ENCODE measurements at regions not wholly inside any gene's neighbourhood (a gene's known extent, or its start where the extent isn't known, plus 50 kb on each side); places are given as distances from the start of the nearest gene placed in this dataset.
"Not testable (repeated sequence)": the region's sequence is repeated elsewhere in the genome, so short reads cannot be mapped to it uniquely, and the experiment has no call there.

- not testable (repeated sequence) for DNase-seq (ENCODE audit: low read depth in 2 of 2)
These were observed 318.4 kb downstream of the ZFHX3 start for GRCh38 chr16:72729552-72729951.

GRCh38 chr16:72728516-72728915, 319.4 kb downstream of the ZFHX3 start:
- no peak for DNase-seq (ENCODE audit: low read depth in 2 of 2)

DNA sequence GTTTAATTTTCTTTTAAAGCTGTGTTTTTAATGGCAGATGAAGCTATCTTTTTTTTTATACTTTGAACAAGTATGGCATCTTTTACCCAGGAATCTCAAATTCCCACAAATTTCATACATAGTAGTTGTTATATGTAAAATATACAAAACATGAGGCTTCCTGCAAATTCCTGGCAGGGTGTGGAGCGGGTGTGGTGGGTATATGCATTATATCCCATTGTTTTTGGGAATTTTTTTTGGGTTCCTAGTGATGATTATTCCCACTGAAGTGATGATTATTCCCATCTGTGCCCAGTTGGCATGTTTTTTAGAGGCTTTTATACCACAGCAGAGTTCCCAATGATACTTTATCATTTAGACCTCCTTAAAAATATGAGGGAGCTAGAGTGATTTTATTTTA, 320.4 kb downstream of the ZFHX3 start:
- DNase-seq (ENCODE audit: low read depth in 2 of 2): no peak

DNA sequence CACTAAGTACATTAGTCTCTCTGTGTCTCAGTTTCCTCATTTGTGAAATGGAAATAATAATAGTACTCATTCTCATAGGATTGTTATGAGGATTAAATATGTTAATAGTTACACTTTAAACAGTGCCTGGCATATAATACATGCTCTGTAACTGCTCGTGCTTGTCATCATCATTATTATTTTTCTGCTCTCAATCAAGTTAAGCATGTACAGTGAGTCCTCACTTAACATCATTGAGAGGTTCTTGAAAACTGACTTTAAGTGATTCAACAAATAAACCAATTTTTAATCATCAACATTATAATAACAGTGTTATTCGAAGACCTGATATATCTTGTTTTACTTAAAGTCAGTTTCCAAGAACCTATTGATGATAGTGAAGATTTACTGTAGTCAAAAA, 322.3 kb downstream of the ZFHX3 start:
- DNase-seq (ENCODE audit: low read depth in 2 of 2): no peak

GRCh38 chr16:72723781-72724180, 324.1 kb downstream of the ZFHX3 start:
- DNase-seq (ENCODE audit: low read depth in 2 of 2): no peak

- no peak for DNase-seq (ENCODE audit: low read depth in 2 of 2)
These were observed 325.4 kb downstream of the ZFHX3 start for GRCh38 chr16:72722552-72722951.

- no peak for DNase-seq (ENCODE audit: low read depth in 2 of 2)
These were observed 325.9 kb downstream of the ZFHX3 start for GRCh38 chr16:72721981-72722380.

DNA sequence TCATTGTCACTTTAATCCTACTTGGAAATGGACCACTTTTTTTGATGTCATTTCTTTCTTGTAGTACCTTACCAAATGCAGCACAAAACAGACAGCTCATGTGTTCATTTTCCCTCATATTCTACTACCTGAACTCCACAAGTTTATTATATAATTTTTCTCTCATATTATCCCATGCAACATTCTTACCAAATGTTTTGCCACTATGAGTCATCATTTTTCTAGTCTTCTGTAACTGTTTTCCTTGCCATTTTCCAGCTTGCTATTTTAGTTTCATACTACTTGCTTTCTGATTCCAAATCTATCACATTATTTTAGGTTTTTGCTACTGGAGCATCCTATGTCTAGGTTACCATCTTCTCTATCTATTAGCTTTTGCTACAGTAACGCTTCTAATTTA, 332.7 kb downstream of the ZFHX3 start:
- DNase-seq (ENCODE audit: low read depth in 2 of 2): no peak

- no peak for DNase-seq (ENCODE audit: low read depth in 2 of 2)
These were observed 336.1 kb downstream of the ZFHX3 start for GRCh38 chr16:72711823-72712222.

GRCh38 chr16:72705801-72706200, 342.1 kb downstream of the ZFHX3 start:
- no peak for DNase-seq (ENCODE audit: low read depth in 2 of 2)

DNA sequence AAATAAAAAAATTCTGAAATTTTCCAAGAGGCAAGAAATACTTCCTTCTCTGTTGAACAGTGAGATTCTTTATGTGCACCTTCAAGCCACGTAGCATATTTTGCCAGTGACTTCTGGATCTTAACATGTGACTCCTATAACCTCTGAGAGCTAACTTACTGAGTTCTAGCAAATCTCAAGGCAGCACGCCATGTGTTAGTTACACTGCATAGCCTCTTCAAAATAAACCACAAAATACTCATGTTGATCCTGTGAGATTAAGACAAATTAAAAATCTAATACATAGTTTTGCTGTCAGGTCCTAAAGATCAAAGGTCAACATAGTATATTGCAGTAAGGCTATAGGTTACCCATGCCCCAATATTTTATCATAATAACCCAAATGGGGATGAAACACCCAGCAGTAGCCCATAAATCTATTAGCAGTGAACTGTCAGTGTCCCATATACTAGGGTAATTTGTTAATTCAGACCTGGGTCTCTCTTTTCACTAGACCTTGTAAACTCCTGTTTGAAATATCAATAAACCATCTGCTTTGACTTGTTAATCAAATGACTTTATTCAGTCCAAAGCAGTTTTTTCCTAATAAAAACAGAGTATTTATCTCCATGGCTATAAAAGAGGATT, 343.1 kb downstream of the ZFHX3 start:
- DNase-seq (ENCODE audit: low read depth in 2 of 2): no peak

GRCh38 chr16:72689851-72690250, 358.1 kb downstream of the ZFHX3 start:
- DNase-seq (ENCODE audit: low read depth in 2 of 2): no peak

DNA sequence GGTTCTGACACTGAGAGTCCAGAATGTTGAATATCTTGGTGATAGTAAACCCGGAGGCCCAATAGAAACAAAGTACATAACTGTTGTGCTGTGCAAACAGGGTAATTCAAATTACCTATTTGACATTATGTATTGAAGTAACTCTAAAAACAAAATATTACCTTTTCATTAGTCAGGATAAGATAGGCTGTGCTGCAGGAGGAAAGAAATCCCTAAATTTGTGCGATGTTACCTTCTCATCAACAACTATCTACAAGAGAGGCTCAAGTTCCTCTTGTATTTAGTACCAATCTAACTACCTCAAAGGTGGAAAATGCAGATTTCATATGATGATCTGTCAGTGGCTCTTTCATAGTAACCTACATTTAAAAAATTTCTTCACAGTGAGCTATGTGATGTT, 367.2 kb downstream of the ZFHX3 start:
- DNase-seq (ENCODE audit: low read depth in 2 of 2): no peak

DNA sequence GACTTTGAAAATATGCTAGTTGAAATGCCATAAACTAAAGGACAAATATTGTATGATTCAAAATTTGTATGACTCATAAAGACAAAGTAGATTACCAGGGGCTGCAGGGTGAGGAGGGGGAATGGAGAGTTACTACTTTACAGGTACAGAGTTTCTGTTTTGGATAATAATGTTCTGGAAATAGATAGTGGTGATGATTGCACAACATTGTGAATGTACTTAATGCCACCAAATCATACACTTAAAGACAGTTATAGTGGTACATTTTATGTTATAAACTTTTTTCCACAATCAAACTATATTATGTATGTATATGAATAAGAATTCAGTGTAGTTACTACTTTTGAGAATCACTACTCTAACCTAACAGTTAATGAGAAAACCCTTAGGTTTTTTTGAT, 368.1 kb downstream of the ZFHX3 start:
- no peak for DNase-seq (ENCODE audit: low read depth in 2 of 2)

DNA sequence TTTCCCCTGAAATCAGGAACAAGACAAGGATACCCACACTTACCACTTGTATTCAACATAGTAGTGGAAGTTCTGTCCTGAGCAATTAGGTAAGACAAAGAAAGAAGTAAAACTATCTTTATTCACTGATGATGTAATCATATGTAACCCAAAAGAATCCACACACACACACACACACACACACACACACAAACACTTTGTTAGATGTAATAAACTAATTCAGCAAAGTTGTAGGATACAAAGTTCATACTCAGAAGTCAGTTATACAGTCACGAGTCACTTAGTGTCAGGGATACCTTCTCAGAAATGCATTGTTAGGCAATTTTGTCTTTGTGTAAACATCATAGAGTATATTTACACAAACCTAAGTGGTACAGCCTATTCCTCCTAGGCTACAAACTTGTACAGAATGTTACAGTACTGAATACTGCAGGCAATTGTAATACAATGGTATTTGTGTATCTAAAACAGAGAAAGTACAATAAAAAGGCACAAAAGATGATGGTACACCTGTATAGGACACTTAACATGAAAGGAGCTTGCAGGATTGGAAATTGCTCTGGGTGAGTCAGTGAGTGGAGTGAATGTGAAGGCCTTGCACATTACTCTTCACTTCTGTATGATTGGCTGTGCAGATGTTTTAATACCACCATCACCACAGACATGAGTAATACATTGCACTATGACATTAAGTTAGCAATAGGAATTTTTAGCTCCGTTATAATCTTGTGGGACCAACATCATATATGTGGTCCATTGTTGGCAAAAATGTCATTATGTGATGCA, 370.1 kb downstream of the ZFHX3 start:
- no peak for DNase-seq (ENCODE audit: low read depth in 2 of 2)

- no peak for DNase-seq (ENCODE audit: low read depth in 2 of 2)
These were observed 374.8 kb downstream of the ZFHX3 start for GRCh38 chr16:72673118-72673517.

- DNase-seq (ENCODE audit: low read depth in 2 of 2): no peak
These were observed 381.7 kb downstream of the ZFHX3 start for GRCh38 chr16:72666267-72666666.

DNA sequence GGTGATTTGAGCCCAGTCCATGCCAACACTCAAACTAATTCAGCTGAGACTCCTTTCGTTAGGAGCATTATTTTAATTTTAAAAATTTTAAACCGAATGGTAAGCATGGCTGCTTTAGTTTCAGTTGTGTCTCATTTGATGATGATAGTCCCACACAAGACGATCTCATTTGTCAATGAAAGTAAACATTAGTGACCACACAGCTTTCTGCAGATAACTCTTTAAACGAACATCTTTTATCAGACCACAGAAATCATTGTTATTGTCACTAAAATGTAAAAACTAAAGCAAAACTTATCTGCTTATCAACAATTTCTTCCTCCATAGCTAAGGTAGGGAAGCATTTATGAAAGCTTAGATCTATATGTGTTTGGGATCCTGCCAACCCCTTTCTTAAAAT, 382.2 kb downstream of the ZFHX3 start:
- DNase-seq (ENCODE audit: low read depth in 2 of 2): no peak

DNA sequence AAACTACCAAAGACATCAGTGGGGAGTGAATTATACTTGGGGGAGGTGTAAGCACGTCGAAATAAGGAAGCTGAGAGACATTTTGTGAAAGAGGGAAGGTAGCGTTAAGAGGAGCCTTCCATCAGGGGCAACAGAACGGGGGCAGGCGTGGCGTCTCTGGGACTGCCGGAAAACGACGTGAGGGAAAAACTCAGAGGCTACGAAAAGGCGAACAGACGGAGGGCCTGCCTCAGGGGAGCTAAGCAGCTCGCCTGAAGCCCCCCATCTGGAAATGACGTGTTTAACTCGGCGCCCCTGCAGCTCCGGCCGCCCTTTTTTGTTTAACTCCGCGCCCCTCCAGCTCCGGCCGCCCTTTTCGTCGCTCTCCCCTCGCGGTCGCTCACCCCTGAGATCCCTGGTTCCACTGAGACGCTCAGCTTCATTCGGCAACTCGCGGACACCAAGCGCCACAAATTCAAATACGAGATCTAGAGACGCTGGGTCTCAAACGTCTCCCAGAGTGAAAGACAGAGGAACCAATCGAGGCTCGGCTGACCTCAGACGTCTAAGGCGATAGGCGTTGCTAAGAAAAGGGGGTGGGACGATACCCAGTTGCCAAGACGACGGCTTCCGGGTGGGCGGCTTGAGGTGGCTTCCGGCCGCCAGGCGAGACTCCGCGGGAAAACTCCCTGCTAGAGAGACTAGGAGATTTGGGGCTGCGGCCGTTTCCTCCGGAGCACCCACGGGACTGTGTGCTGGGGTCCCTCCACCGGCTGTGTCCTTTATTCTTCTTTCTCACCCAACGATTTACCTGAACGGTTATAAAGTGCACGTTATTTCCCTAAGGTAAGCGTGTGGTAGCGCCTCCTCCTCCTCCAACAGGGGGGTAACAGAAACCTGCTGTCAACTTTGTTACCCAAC, 383.2 kb downstream of the ZFHX3 start:
- DNase-seq (ENCODE audit: low read depth in 2 of 2): peak; percentile 85 to 90

GRCh38 chr16:72664056-72664508, 383.8 kb downstream of the ZFHX3 start:
- no peak for DNase-seq (ENCODE audit: low read depth in 2 of 2)

- no peak for DNase-seq (ENCODE audit: low read depth in 2 of 2)
These were observed 388.8 kb downstream of the ZFHX3 start for GRCh38 chr16:72658888-72659717.

GRCh38 chr16:72657791-72658190, 390.1 kb downstream of the ZFHX3 start:
- no peak for DNase-seq (ENCODE audit: low read depth in 2 of 2)

All from stimulated activated CD4-positive, alpha-beta T cell treated with anti-CD3 and anti-CD28 coated beads, Interleukin-1b, Interleukin-23, amount 100 ng/mL, for 1 hour (primary cell).